H1 (cell line): ENCODE measurements at regions not wholly inside any gene's neighbourhood (a gene's known extent, or its start where the extent isn't known, plus 50 kb on each side); places are given as distances from the start of the nearest gene placed in this dataset.

Source experiments
- CTCF ChIA-PET: fragments of 300-600 bp; sonication (Branson Sonifier 250); formaldehyde crosslinking; loops from one replicate; lab custom pipeline; 2021; ENCODE audit not compliant: partially characterized antibody; lab: Charles Lee
- POLR2A ChIA-PET: fragments of 300-600 bp; sonication (Branson Sonifier 250); formaldehyde crosslinking; loops from one replicate; lab custom pipeline; 2021; ENCODE audit warnings: inconsistent platforms; ENCODE audit not compliant: partially characterized antibody; lab: Charles Lee
- DNase-seq, 2 experiments: peaks; one replicate each; pipeline versions ENCODE4 v3.0.0 to v3.0.0-alpha.2; 2010 to 2022; ENCODE audit warnings: low spot score in 2 of 2, low read depth in 1 of 2, mixed read lengths in 1 of 2
- FAIRE-seq: peaks from 2 replicates; lab custom pipeline; 2011; peaks lifted over from hg19 to GRCh38; lab: Jason Lieb, UNC
- H2AFZ ChIP-seq: 2 replicates; pipeline ENCODE4 v1.8.1; 2012; ENCODE audit warnings: low read length, inconsistent platforms
- H2AK5ac ChIP-seq: 2 replicates; pipeline ENCODE4 v1.6.1; 2013; ENCODE audit warnings: low read depth, low read length
- H2BK120ac ChIP-seq: replicated peaks from 2 replicates; pipeline ENCODE3; 2013; ENCODE audit warnings: low read depth, low read length, inconsistent platforms
- H2BK12ac ChIP-seq: 2 replicates; pipeline ENCODE4 v1.6.1; 2013; ENCODE audit warnings: low read depth, low read length
- H2BK15ac ChIP-seq: 2 replicates; pipeline ENCODE4 v1.6.1; 2013; ENCODE audit warnings: low read length
- H2BK20ac ChIP-seq: 2 replicates; pipeline ENCODE4 v1.6.1; 2013; ENCODE audit warnings: low read length
- H2BK5ac ChIP-seq: 2 replicates; pipeline ENCODE4 v1.6.1; 2013; ENCODE audit warnings: low read depth, low read length
- H3K14ac ChIP-seq: 2 replicates; pipeline ENCODE4 v1.6.1; 2013; ENCODE audit warnings: inconsistent platforms; ENCODE audit not compliant: insufficient read length
- H3K18ac ChIP-seq: 2 replicates; pipeline ENCODE4 v1.6.1; 2013; ENCODE audit warnings: low read length; ENCODE audit errors: extremely low read depth
- H3K23ac ChIP-seq: 2 replicates; pipeline ENCODE4 v1.6.1; 2013; ENCODE audit warnings: inconsistent platforms; ENCODE audit not compliant: insufficient read length
- H3K23me2 ChIP-seq: 2 replicates; pipeline ENCODE4 v1.6.1; 2013; ENCODE audit warnings: low read depth, low read length
- H3K27ac ChIP-seq: 2 replicates; pipeline ENCODE4 v1.6.1; 2011; ENCODE audit warnings: low read depth, low read length, inconsistent platforms
- H3K27me3 ChIP-seq, 4 experiments: replicated peaks in 1 of 4; 1 replicate in 1 of 4; 2 replicates in 3 of 4; pipeline versions ENCODE4 v1.6.1 to v1.8.1; 2011 to 2013; ENCODE audit warnings: low read length in 3 of 4, mild to moderate bottlenecking in 3 of 4, inconsistent platforms in 2 of 4, mixed read lengths in 2 of 4, moderate library complexity in 1 of 4; ENCODE audit not compliant: control insufficient read depth in 3 of 4, insufficient read depth in 3 of 4; ENCODE audit errors: extremely low read depth in 1 of 4
- H3K36me3 ChIP-seq, 4 experiments: 2 replicates each; pipeline versions ENCODE4 v1.6.1 to v1.8.1; 2011 to 2013; ENCODE audit warnings: mild to moderate bottlenecking in 4 of 4, low read length in 3 of 4, moderate library complexity in 2 of 4, control low read depth in 1 of 4, inconsistent platforms in 1 of 4; ENCODE audit not compliant: insufficient read depth in 4 of 4, control insufficient read depth in 2 of 4
- H3K4ac ChIP-seq: replicated peaks from 2 replicates; pipeline ENCODE3; 2013; ENCODE audit warnings: low read length, low read depth, mixed read lengths, inconsistent platforms; ENCODE audit not compliant: insufficient read length
- H3K4me1 ChIP-seq, 4 experiments: replicated peaks in 1 of 4; 1 replicate in 1 of 4; 2 replicates in 3 of 4; pipeline versions ENCODE4 v1.6.1 to v1.8.1; 2011 to 2013; ENCODE audit warnings: low read length in 3 of 4, inconsistent platforms in 2 of 4, mixed read lengths in 1 of 4; ENCODE audit not compliant: insufficient read depth in 4 of 4, control insufficient read depth in 3 of 4
- H3K4me2 ChIP-seq, 2 experiments: 2 replicates each; pipeline versions ENCODE4 v1.6.1 to v1.8.1; 2011 to 2013; ENCODE audit warnings: low read depth in 2 of 2, low read length in 2 of 2, control low read depth in 1 of 2, inconsistent platforms in 1 of 2, mild to moderate bottlenecking in 1 of 2; ENCODE audit not compliant: insufficient read depth in 1 of 2
- H3K4me3 ChIP-seq, 4 experiments: fragments of 200-600, 300-600 bp in 1 of 4; sonication (generic), shearing (Covaris generic), sonication (Bioruptor Twin) in 1 of 4; 2 replicates each; pipeline versions ENCODE4 v1.5.1 to v1.8.1; 2011 to 2016; ENCODE audit warnings: low read length in 4 of 4, low read depth in 3 of 4, control low read depth in 2 of 4, inconsistent platforms in 2 of 4, mild to moderate bottlenecking in 2 of 4, mixed read lengths in 1 of 4, moderate library complexity in 1 of 4; ENCODE audit not compliant: insufficient read depth in 2 of 4; ENCODE audit errors: extremely low read depth in 1 of 4
- H3K56ac ChIP-seq: replicated peaks from 2 replicates; pipeline ENCODE3; 2013; ENCODE audit warnings: low read depth, mild to moderate bottlenecking, mixed read lengths, low read length, inconsistent platforms; ENCODE audit not compliant: insufficient read length
- H3K79me1 ChIP-seq: 2 replicates; pipeline ENCODE4 v1.6.1; 2013; ENCODE audit warnings: low read depth, low read length, control low read depth
- H3K79me2 ChIP-seq, 2 experiments: 2 replicates each; pipeline versions ENCODE4 v1.6.1 to v1.8.1; 2012 to 2013; ENCODE audit warnings: low read length in 2 of 2, mild to moderate bottlenecking in 2 of 2, inconsistent platforms in 1 of 2; ENCODE audit not compliant: insufficient read depth in 2 of 2, control insufficient read depth in 1 of 2
- H3K9ac ChIP-seq, 4 experiments: replicated peaks in 1 of 4; 1 replicate in 1 of 4; 2 replicates in 3 of 4; pipeline versions ENCODE4 v1.6.1 to v1.8.1; 2011 to 2013; ENCODE audit warnings: low read depth in 3 of 4, low read length in 3 of 4, control low read depth in 2 of 4, mild to moderate bottlenecking in 2 of 4, moderate library complexity in 2 of 4, inconsistent platforms in 1 of 4; ENCODE audit errors: extremely low read depth in 1 of 4
- H3K9me3 ChIP-seq, 2 experiments: 2 replicates each; pipeline versions ENCODE4 v1.6.1 to v1.8.1; 2012 to 2013; ENCODE audit warnings: mild to moderate bottlenecking in 2 of 2, moderate library complexity in 2 of 2, control low read depth in 1 of 2, inconsistent platforms in 1 of 2, low read depth in 1 of 2, low read length in 1 of 2, mixed read lengths in 1 of 2; ENCODE audit not compliant: insufficient read depth in 2 of 2
- H4K20me1 ChIP-seq, 2 experiments: replicated peaks in 1 of 2; 2 replicates each; pipeline versions ENCODE3 to v1.8.1; 2011 to 2013; ENCODE audit warnings: inconsistent platforms in 2 of 2, low read length in 2 of 2, mild to moderate bottlenecking in 1 of 2; ENCODE audit not compliant: insufficient read depth in 2 of 2, control insufficient read depth in 1 of 2
- H4K5ac ChIP-seq: 2 replicates; pipeline ENCODE4 v1.6.1; 2013; ENCODE audit warnings: low read length, low read depth, mixed read lengths, inconsistent platforms; ENCODE audit not compliant: insufficient read length
- H4K8ac ChIP-seq: 2 replicates; pipeline ENCODE4 v1.8.0; 2013; ENCODE audit warnings: mild to moderate bottlenecking, moderate library complexity, low read length, inconsistent platforms; ENCODE audit not compliant: insufficient read depth; ENCODE audit errors: extremely low read depth
- H4K91ac ChIP-seq: replicated peaks from 2 replicates; pipeline ENCODE3; 2013; ENCODE audit warnings: low read length, mixed read lengths, inconsistent platforms; ENCODE audit not compliant: insufficient read length
- KDM4A ChIP-seq: IDR thresholded peaks from one replicate; pipeline ENCODE4 v1.7.1; 2012; ENCODE audit warnings: low read depth, mild to moderate bottlenecking, moderate library complexity, low read length, inconsistent platforms; ENCODE audit not compliant: severe bottlenecking
- RBBP5 ChIP-seq: IDR thresholded peaks from 2 replicates; pipeline ENCODE4 v1.7.1; 2012; ENCODE audit warnings: low read depth, mild to moderate bottlenecking, inconsistent platforms, low read length, moderate library complexity, borderline replicate concordance
- WGBS, 2 experiments: shearing (Covaris generic) in 1 of 2; methylation state at CpG; one replicate each; pipeline versions ENCODE4 v1.1.6 to v1.1.7; 2013 to 2015; ENCODE audit warnings: low lambda C conversion rate in 2 of 2, mixed read lengths in 2 of 2, inconsistent platforms in 1 of 2, low coverage in 1 of 2, missing lambda C conversion rate in 1 of 2; ENCODE audit not compliant: insufficient replicate concordance in 2 of 2, insufficient coverage in 1 of 2, insufficient read length in 1 of 2; ENCODE audit errors: extremely low coverage in 1 of 2, missing lambda C conversion rate in 1 of 2; 5-methylcytosine and 5-hydroxymethylcytosine counted together

- Histone ChIP-seq H3K23ac (no peak overlapping the region), H3K14ac (no peak overlapping the region), H3K4me1 (no peaks in the 10 kb centered on the region), H2BK120ac (no peak overlapping the region), H2BK5ac (no peak overlapping the region), H2AK5ac (no peak overlapping the region), H4K91ac (no peak overlapping the region), H3K9ac (no peak overlapping the region), H3K56ac (no peak overlapping the region), H3K27me3 (no peaks in the 10 kb centered on the region), H2BK20ac (no peak overlapping the region), H4K20me1 (no peaks in the 10 kb centered on the region), H3K23me2 (no peaks in the 10 kb centered on the region; the same call in 1 of the 2 replicates), H4K8ac (no peak overlapping the region), H3K9me3 (no peaks in the 10 kb centered on the region), H3K79me1 (no peaks in the 10 kb centered on the region), H3K4me3 (no peak overlapping the region), H3K4ac (no peak overlapping the region), H3K79me2 (no peaks in the 10 kb centered on the region), H2BK15ac (no peak overlapping the region), H2AFZ (no peak overlapping the region), H4K5ac (no peak overlapping the region), H3K4me2 (no peak overlapping the region), H3K27ac (no peak overlapping the region), H3K36me3 (no peaks in the 10 kb centered on the region), H3K18ac (no peak overlapping the region), H2BK12ac (no peak overlapping the region)
- FAIRE-seq = no peak
- POLR2A ChIA-PET = no interaction called here
- DNase-seq = no peak
- CTCF ChIA-PET = interaction anchor here (0.7 kb wide), 1 partner anchor 52 kb away, joined by 3 read pairs; no protein-coding TSS in a partner anchor
- WGBS, 2 experiments = 89% methylated on average over 3 of the region's 3 CpGs; no CpG with 5 or more reads in 1 of the 2 experiments
- no peak for TF ChIP-seq KDM4A
- TF ChIP-seq RBBP5 = no peak
These were observed 151.7 kb downstream of the HLX start for GRCh38 chr1:221030990-221031389.
